HEK293T (cell line): ENCODE measurements at regions not wholly inside any gene's neighbourhood (a gene's known extent, or its start where the extent isn't known, plus 50 kb on each side); places are given as distances from the start of the nearest gene placed in this dataset.

Source experiments
- HDGF ChIP-seq: fragments of 450-650 bp; IDR thresholded peaks from 2 replicates; pipeline ENCODE4 v1.6.1; 2017; ENCODE audit warnings: antibody characterized with exemption, borderline replicate concordance
- NFRKB ChIP-seq: fragments of 450-650 bp; IDR thresholded peaks from 2 replicates; pipeline ENCODE4 v1.6.1; 2016; ENCODE audit warnings: mild to moderate bottlenecking, moderate library complexity
- SUZ12 ChIP-seq: fragments of 450-650 bp; IDR thresholded peaks from 2 replicates; pipeline ENCODE4 v1.6.1; 2016; ENCODE audit warnings: mild to moderate bottlenecking

- no peak for TF ChIP-seq SUZ12
- TF ChIP-seq HDGF, result no peak
- TF ChIP-seq NFRKB, result no peak
Observed at GRCh38 chr4:147094238-147094637, 148.6 kb upstream of the TTC29 start.
